ENCODE measurements at regions not wholly inside any gene's neighbourhood (a gene's known extent, or its start where the extent isn't known, plus 50 kb on each side); places are given as distances from the start of the nearest gene placed in this dataset.

DNA sequence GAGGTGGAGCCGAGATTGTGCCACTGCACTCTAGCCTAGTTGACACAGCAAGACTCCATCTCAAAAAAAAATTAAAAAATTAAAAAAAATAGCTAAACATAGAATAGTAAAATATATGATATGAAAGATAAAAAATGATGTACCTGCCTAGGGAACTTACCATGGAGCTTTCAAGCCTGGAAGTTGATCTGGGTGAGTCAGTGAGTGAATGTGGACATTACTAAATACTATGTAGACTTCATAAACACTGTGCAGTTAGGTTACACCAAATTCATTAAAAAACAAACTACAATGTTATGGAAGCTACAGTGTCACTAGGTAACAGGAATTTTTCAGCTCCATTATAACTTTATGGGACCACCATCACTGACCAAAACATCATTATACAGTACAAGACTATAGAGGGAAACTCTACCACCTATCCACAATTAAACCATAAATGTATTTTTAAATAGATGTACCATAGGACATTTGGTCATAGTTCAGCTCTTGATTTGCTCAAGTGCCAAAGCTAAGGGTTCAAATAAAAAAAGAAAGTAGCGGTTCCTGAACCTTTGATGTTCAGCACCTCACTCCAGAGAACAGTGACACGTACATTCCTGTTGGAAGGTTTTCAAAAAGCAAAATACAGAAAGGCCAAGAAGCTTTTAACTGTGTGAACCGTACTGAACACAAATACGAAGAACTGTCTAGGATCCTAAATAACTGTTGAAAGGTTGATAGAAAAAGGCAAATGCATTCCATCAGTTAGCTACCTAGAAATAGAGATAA is 52.4 kb upstream of the SPDEF start:
- TF ChIP-seq SP1 (CRISPR knock-in tag; conservative IDR thresholded peaks at IDR 0.05) (no peak), ZNF138 (CRISPR knock-in tag; conservative IDR thresholded peaks at IDR 0.05) (no peak)
- TF ChIP-seq, protein P1, sequence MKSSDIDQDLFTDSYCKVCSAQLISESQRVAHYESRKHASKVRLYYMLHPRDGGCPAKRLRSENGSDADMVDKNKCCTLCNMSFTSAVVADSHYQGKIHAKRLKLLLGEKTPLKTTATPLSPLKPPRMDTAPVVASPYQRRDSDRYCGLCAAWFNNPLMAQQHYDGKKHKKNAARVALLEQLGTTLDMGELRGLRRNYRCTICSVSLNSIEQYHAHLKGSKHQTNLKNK (CRISPR knock-in tag; IDR thresholded peaks at IDR 0.05): no peak
- DNase-seq (ENCODE audit: low spot score): no peak

DNA sequence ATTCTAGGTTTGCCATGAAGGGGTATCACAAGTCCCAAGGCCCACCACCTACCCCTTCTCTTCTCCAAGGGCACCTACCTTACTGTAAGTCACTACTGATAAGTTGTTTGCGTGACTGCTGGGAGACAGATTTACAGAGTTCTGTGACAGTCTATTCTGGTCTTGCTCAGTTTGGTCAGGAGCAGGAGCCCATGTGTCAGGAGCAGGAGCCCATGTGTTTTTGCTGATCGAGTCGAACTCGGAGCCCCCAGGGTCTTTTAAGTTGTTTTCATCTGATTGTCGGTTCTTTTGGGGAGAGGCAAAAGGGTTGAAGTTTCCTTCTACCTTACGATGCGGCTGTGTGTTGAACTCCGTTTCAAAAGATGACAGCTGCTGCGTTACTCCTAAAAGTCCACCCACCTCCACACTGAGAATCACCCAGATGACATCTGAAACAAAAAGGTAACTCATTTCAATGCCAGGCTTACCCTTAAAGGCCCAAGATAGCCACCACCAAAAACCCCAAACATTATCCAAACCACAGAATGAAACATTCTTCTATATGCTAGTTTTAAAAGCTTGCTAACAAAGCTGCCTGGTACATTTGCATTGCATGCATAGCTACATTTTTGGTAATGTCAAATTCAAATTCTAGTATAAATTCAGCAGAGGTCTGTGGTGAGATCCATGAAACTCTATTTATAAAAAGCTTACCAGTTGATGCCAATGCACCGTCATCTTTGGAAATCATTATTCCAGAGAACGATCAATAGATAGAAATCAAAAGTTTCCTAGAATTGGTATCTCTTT is 50.5 kb upstream of the SPDEF start:
- ChIA-PET CTCF (interaction anchor here (0.7 kb wide), 1 partner anchor 1329 kb away, joined by 3 read pairs; no protein-coding TSS in a partner anchor), POLR2A (interaction anchor here (0.5 kb wide), 1 partner anchor 47 kb away, joined by 8 read pairs; no protein-coding TSS in a partner anchor)
- H3K36me3 Mint-ChIP-seq: peaks cover 7% of the 10 kb centered on the region
- H3K9me3 Mint-ChIP-seq: no peaks in the 10 kb centered on the region
- DNase-seq (ENCODE audit: low spot score): no peak
- no peaks in the 10 kb centered on the region for H3K27me3 Mint-ChIP-seq (ENCODE audit: low read depth)
- no peak overlapping the region; the same call in 1 of the 2 replicates for H3K27ac Mint-ChIP-seq
- no peak overlapping the region for H3K4me3 Mint-ChIP-seq
- TF ChIP-seq, protein P2, sequence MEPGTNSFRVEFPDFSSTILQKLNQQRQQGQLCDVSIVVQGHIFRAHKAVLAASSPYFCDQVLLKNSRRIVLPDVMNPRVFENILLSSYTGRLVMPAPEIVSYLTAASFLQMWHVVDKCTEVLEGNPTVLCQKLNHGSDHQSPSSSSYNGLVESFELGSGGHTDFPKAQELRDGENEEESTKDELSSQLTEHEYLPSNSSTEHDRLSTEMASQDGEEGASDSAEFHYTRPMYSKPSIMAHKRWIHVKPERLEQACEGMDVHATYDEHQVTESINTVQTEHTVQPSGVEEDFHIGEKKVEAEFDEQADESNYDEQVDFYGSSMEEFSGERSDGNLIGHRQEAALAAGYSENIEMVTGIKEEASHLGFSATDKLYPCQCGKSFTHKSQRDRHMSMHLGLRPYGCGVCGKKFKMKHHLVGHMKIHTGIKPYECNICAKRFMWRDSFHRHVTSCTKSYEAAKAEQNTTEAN (CRISPR knock-in tag; IDR thresholded peaks at IDR 0.05): no peak
- TF ChIP-seq ZNF219 (CRISPR knock-in tag; IDR thresholded peaks at IDR 0.05; ENCODE audit: borderline replicate concordance) (no peak), JAZF1 (CRISPR knock-in tag; IDR thresholded peaks at IDR 0.05) (no peak), FOXK1 (CRISPR knock-in tag; IDR thresholded peaks at IDR 0.05) (no peak), GABPB1 (CRISPR knock-in tag; IDR thresholded peaks at IDR 0.05) (no peak)
- TF ChIP-seq, protein P3, sequence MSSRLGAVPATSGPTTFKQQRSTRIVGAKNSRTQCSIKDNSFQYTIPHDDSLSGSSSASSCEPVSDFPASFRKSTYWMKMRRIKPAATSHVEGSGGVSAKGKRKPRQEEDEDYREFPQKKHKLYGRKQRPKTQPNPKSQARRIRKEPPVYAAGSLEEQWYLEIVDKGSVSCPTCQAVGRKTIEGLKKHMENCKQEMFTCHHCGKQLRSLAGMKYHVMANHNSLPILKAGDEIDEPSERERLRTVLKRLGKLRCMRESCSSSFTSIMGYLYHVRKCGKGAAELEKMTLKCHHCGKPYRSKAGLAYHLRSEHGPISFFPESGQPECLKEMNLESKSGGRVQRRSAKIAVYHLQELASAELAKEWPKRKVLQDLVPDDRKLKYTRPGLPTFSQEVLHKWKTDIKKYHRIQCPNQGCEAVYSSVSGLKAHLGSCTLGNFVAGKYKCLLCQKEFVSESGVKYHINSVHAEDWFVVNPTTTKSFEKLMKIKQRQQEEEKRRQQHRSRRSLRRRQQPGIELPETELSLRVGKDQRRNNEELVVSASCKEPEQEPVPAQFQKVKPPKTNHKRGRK (CRISPR knock-in tag; IDR thresholded peaks at IDR 0.05; ENCODE audit: borderline replicate concordance): no peak
- no peak for ATAC-seq
- peaks cover 17% of the 10 kb centered on the region for H3K4me1 Mint-ChIP-seq

More for the DNA sequence above, 52.4 kb upstream of the SPDEF start:
- ATAC-seq: no peak
- CTCF ChIA-PET: interaction anchor here (0.7 to 4.8 kb wide), 21 partner anchors 10 to 445 kb away, joined by 3 to 102 read pairs (median 8); partner anchors contain the start of genes PACSIN1, SMIM29 and SPDEF
- POLR2A ChIA-PET: interaction anchor here (0.6 kb wide), 1 partner anchor 130 kb away, joined by 5 read pairs; no protein-coding TSS in a partner anchor
- H3K27ac Mint-ChIP-seq: no peak overlapping the region
- H3K9me3 Mint-ChIP-seq: no peaks in the 10 kb centered on the region
- no peak overlapping the region for H3K4me3 Mint-ChIP-seq
- no peaks in the 10 kb centered on the region for H3K27me3 Mint-ChIP-seq (ENCODE audit: low read depth)
- peaks cover 7% of the 10 kb centered on the region for H3K36me3 Mint-ChIP-seq
- H3K4me1 Mint-ChIP-seq: peaks cover 2% of the 10 kb centered on the region; the same call in 1 of the 2 replicates

Data from WTC11 (cell line).